ENCODE measurements at regions not wholly inside any gene's neighbourhood (a gene's known extent, or its start where the extent isn't known, plus 50 kb on each side); places are given as distances from the start of the nearest gene placed in this dataset.

DNA sequence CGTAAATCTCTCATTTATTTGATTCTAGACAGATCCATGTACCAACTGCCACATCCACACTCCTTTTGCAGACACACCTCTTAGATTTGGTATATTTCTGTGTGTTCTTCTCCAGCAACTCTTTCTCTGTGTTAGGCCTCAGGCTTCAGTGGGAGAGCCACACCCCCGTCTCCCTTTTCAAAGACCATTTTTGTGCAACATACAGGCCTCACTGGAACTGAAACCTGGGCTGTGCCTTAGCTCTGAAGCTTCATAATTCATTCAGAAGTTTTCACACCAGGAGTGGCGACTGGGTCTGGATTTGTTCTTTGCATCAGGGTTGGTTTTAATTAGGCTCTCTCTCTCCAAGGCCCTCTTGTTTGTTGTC is 170.2 kb downstream of the THBS2 start:
- DNase-seq (ENCODE audit: low read depth in 2 of 3, low spot score in 1 of 3), result no peak

DNA sequence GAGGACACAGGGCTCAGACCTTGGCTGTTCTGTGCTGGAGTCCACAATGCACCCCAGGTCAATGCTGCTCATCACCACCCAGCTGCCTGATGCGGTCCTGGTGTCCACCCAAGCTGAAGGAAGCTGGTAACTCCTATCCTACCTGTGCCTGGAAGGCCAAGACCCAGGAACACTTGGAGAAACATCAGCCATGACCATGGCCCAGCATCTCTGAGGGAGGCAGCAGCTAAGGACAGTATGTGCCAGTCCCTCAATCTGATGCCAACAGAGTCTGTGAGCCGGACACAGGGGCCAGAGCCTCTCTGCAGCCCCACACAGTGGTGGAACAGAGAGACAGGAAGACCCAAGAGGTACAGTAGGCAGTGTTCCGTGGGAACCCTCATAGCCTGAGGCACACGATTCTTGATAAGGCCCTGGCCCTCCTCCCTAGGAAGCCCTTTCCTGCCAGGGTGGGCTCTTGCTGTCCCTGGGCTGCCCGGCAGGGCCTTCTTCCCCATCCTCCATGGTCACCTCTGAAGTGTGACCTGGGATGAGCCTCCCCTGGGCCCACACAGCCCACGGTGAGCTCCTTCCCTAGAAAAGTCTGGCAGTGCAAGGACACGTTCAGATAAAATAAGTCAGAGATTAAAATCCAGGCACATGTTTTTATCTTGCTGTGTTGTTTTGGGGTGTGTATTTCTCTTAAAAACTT is 170.7 kb downstream of the THBS2 start:
- DNase-seq (ENCODE audit: low read depth in 2 of 3, low spot score in 1 of 3), result no peak

GRCh38 chr6:169082093-169082492 is 171.6 kb downstream of the THBS2 start:
- DNase-seq (ENCODE audit: low read depth in 2 of 3, low spot score in 1 of 3), result no peak

- DNase-seq (ENCODE audit: low read depth in 2 of 3, low spot score in 1 of 3), result no peak
Measured at GRCh38 chr6:169081248-169081647, 172.4 kb downstream of the THBS2 start.

GRCh38 chr6:169079650-169080049 is 174.0 kb downstream of the THBS2 start:
- DNase-seq (ENCODE audit: low read depth in 2 of 3, low spot score in 1 of 3), result no peak

DNA sequence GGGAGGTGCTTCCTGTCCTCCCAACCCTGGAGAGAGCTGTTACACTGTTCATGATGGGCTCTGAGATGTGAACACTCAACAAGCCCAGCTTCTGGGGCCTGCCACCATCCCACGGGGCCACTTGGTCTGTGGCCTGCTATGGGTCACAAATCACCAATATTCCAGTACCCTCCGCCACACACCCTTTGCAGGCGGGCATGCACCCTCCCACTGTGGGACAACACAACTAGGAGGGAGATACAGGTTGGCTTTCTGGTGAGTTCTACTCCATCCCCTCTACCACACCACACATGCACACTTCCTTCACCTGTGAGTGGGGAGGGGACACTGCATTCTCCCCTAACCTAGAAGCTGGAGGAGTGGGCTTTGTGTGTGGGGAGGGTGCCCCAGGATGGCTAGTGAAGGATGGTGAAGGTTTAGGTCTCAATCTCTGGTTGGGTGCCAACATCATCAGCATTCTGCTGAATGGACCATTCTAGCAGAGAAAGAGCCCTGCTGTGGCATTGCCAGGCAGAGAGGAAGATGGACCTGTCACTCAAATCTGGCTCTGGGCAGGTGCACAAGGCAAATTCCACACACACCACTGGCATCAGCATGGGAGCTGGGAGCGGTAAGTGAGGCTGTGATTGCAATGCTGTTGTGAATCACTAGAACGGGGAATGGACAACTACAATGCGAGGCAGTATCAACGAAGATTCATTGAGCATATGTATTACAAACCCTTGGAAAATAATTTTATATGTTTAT is 175.1 kb downstream of the THBS2 start:
- DNase-seq (ENCODE audit: low read depth in 2 of 3, low spot score in 1 of 3), result no peak

DNA sequence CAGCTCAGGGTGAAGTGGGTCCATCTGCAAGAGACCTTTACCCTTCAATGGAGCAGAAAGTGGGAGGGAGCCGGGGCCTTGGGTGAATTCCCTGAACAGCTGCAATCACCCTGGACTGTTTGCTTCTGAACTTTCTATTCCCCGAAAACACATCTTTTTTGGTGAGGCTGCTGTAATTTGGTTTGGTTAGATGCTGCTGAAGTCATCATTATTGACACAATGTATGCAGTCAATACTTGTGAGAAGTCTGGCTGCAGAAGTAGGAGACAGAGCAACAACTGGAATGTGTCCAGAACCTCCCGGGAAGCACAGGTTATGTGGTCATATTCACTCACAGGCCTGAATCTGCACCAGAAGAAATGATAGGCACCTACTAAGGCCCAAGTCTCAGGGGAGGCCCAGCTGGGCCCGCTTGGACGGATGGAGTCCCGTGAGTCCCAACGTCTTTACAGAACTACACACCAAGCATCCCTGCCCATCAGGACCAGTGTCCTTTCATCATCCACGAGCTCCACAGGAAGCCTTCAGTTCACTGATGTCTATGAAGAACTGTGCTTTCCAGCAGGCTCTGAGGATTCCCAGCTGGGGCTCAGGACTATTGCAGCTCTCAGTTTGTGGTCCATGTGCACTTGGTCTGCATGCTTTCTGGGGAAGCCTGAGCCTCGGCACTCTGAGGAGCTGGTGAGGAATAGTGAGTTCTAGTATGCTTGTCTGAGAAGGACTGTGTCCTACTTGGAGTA is 177.6 kb downstream of the THBS2 start:
- DNase-seq (ENCODE audit: low read depth in 2 of 3, low spot score in 1 of 3), result no peak

GRCh38 chr6:169075211-169075914 is 178.3 kb downstream of the THBS2 start:
- no peak for DNase-seq (ENCODE audit: low read depth in 2 of 3, low spot score in 1 of 3)

DNA sequence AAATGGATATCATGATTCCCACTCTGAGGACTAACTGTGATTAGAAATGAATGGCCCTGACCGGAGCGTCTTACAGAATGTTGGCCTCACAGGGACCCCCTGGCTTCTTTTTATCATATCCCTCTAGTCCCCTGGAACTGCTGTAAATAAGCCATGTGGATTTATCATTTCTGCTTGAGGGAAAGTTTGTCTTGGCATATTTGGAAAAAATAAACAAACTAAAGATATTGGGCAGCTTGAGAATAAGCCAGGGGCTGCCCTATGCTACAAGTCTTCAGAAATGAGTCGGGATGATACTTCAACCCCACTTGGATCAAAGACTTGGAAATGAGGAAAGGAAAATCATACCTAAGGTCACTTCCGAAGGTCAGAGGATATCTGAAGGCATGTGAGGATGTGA is 179.1 kb downstream of the THBS2 start:
- DNase-seq (ENCODE audit: low read depth in 2 of 3, low spot score in 1 of 3), result no peak

DNA sequence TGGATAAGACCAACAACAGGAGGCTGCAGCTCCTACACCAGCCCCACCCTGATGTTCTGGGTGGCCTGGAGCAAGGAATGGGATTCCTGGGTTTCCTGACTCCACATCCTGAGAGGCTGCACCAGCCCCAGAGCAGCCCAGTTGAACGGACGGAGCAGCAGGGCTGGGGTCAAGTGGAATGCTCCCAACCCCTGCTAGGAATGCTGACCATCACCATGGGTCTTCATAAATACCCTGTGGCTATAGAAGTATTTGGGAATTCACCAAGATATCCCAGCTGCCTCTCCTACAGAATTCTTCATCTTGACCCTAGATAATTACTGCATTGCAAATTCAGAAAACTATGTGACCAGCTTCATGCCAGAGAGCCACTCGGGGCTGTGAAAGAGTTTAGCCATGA is 180.3 kb downstream of the THBS2 start:
- no peak for DNase-seq (ENCODE audit: low read depth in 2 of 3, low spot score in 1 of 3)

DNA sequence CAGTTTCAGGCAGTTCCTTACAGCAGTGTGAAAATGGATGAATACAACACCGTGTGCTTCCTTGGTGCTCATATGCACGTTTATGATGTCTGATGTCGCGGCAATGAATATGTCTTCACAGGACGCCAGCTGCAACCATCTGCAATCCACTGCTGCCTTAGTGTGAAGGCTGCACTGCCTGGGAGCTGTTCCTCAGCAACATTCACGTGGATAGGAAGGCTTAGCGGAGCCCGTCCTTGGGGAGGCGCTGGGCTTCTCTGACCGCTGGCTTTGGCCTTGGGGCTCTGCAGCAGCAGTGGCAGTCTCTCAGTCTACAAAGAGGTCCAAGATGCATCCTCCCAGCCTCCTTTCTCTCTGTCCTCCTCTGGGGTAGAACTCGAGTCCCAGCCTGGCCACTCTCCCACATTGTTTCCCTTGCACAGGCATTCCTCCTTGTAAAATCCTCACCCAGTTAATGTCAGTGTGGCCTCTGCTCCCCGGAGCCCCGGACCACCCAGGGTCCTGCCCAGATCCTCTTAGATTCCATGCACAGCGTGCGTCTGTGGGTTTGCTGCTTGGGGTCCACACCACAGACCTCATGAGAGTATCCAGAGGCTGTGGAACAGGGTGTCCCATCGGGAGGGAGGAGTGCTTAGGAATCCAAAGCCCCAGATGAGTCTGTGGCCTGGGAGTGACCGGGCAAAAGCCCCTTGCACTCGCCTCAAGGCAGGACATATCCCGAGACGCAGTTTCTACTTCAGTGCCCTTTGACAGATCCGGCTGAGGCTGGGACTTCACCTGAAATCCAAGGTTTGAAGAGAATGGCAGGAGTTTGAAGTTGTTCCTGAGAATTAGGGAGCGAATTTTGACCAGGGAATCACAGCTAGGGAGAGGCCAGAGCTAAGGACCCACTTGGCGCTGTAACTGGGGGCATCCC is 181.3 kb downstream of the THBS2 start:
- no peak for DNase-seq (ENCODE audit: low read depth in 2 of 3, low spot score in 1 of 3)

DNA sequence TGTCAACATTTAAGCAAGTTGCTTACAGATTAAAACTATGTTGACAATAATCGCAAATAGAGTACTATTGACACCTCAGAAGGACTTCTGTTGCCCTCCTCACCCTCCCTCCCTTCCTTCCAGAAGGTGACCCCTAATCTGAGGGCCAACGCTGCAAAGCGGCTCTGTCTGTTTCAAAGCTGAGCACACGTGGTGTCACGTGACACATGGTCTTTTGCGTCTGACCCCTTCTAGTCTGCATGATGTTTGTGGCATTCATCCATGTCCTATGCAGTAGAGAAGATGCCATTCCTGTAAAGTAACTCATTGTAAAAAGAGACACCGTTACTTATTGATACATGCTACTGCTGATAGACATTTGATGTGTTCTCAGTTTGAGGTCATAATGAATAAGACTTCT is 182.3 kb downstream of the THBS2 start:
- no peak for DNase-seq (ENCODE audit: low read depth in 2 of 3, low spot score in 1 of 3)

DNA sequence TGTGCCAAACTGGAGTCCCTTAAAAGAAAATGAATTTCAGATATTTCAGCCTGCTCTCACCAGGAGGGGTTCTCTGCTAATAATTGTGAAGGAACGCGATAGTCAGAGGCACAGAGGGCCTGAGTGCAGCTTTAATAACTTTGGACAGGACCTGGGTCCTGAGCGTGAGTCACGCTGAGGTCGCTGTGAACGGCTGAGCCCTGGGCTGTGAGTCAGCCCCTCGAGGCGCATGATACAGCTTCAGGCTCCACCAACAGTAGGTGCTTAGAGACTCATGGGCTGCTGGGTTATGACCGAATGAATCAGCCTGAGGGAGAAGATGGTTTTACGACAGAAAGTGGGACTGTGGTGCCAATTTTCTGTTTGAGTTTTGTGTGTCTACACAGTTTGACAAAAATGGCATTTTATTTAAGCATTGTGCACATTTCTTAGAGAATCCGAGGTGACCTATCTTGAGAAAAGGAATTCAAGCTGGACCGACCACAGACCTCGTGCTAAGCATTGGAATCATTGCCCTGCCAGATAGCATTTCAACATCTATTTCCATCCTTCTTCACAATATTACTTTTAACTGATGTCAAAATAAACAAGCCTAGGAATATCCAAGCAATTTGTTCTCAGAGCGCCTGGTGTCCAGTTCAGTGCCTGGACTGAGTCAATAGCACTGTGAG is 183.0 kb downstream of the THBS2 start:
- DNase-seq (ENCODE audit: low read depth in 2 of 3, low spot score in 1 of 3), result no peak

DNA sequence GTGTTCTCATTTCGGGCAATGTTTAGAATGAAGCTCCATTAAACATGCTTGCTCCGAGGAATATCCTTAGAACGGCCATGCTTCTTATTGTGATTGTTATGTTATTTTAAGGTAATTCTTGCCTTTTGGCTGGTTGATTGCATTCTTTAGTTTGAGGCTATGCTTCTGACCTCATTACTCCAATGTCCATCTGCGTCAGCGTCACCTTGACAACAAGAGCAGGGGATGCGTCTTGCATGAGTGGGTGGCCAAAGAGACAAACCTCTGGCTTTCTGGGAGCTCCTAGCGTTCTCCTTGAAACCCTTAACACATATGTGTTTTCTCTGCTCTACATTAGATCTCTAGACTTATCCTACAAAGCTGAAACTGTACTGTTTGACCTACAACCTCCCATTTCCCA is 184.3 kb downstream of the THBS2 start:
- DNase-seq (ENCODE audit: low read depth in 2 of 3, low spot score in 1 of 3), result no peak

GRCh38 chr6:169064194-169064593 is 189.5 kb downstream of the THBS2 start:
- no peak for DNase-seq (ENCODE audit: low read depth in 2 of 3, low spot score in 1 of 3)

GRCh38 chr6:169062272-169062671 is 191.4 kb downstream of the THBS2 start:
- no peak for DNase-seq (ENCODE audit: low read depth in 2 of 3, low spot score in 1 of 3)

GRCh38 chr6:169058634-169059033 is 195.0 kb downstream of the THBS2 start:
- no peak for DNase-seq (ENCODE audit: low read depth in 2 of 3, low spot score in 1 of 3)

- DNase-seq (ENCODE audit: low read depth in 2 of 3, low spot score in 1 of 3), result no peak
Measured at GRCh38 chr6:169052462-169052861, 201.2 kb downstream of the THBS2 start.

- DNase-seq (ENCODE audit: low read depth in 2 of 3, low spot score in 1 of 3), result no peak
Measured at GRCh38 chr6:169051371-169051770, 202.3 kb downstream of the THBS2 start.

GRCh38 chr6:169048865-169049205 is 204.8 kb downstream of the THBS2 start:
- no peak for DNase-seq (ENCODE audit: low read depth in 2 of 3, low spot score in 1 of 3)
